ENCODE measurements at regions not wholly inside any gene's neighbourhood (a gene's known extent, or its start where the extent isn't known, plus 50 kb on each side); places are given as distances from the start of the nearest gene placed in this dataset.

GRCh38 chr4:138761638-138762220 lies 253.9 kb upstream of the NOCT start:
- no peaks in the 10 kb centered on the region for H3K36me3 ChIP-seq (ENCODE audit: insufficient read depth, low read length)
- H3K9me3 ChIP-seq (ENCODE audit: insufficient read depth, low read depth, low read length) = no peaks in the 10 kb centered on the region
- no peaks in the 10 kb centered on the region for H3F3A ChIP-seq (ENCODE audit: low read depth)
- no peaks in the 10 kb centered on the region for H3K9me2 ChIP-seq (replicated peaks; ENCODE audit: low read depth, low read length)
- no peaks in the 10 kb centered on the region for H3K79me2 ChIP-seq (ENCODE audit: insufficient read depth, low read length)
- no peak overlapping the region for H3K9ac ChIP-seq (ENCODE audit: low read depth, low read length, poor library complexity, severe bottlenecking)
- H3K27me3 ChIP-seq (ENCODE audit: insufficient read depth, low read length, poor library complexity, severe bottlenecking) = no peaks in the 10 kb centered on the region
- no peak overlapping the region for H3K4me3 ChIP-seq (ENCODE audit: low read length, poor library complexity, severe bottlenecking)
- H3K4me2 ChIP-seq (ENCODE audit: low read depth, low read length, poor library complexity, severe bottlenecking) = no peak overlapping the region
- no peaks in the 10 kb centered on the region for H4K20me1 ChIP-seq (ENCODE audit: insufficient read depth, low read length, poor library complexity, severe bottlenecking)
- no peak for TF ChIP-seq CTCF (conservative IDR thresholded peaks at IDR 0.05; ENCODE audit: low read length)
- no peak for TF ChIP-seq EZH2phosphoT487 (IDR thresholded peaks at IDR 0.05; ENCODE audit: borderline replicate concordance)
- no peaks in the 10 kb centered on the region for H3K4me1 ChIP-seq (ENCODE audit: insufficient read depth, low read length, poor library complexity, severe bottlenecking)
- no peak overlapping the region for H2AFZ ChIP-seq (ENCODE audit: low read length)

- Histone ChIP-seq H2AFZ (ENCODE audit: low read length) (no peak overlapping the region), H3K9me2 (replicated peaks; ENCODE audit: low read depth, low read length) (no peaks in the 10 kb centered on the region), H4K20me1 (ENCODE audit: insufficient read depth, low read length, poor library complexity, severe bottlenecking) (no peaks in the 10 kb centered on the region), H3K9ac (ENCODE audit: low read depth, low read length, poor library complexity, severe bottlenecking) (no peak overlapping the region), H3K4me2 (ENCODE audit: low read depth, low read length, poor library complexity, severe bottlenecking) (no peak overlapping the region), H3K4me1 (ENCODE audit: insufficient read depth, low read length, poor library complexity, severe bottlenecking) (no peaks in the 10 kb centered on the region), H3K36me3 (ENCODE audit: insufficient read depth, low read length) (no peaks in the 10 kb centered on the region), H3K79me2 (ENCODE audit: insufficient read depth, low read length) (no peaks in the 10 kb centered on the region), H3K9me3 (ENCODE audit: insufficient read depth, low read depth, low read length) (no peaks in the 10 kb centered on the region), H3K27me3 (ENCODE audit: insufficient read depth, low read length, poor library complexity, severe bottlenecking) (no peaks in the 10 kb centered on the region), H3F3A (ENCODE audit: low read depth) (no peaks in the 10 kb centered on the region), H3K4me3 (ENCODE audit: low read length, poor library complexity, severe bottlenecking) (no peak overlapping the region)
- no peak for TF ChIP-seq CTCF (conservative IDR thresholded peaks at IDR 0.05; ENCODE audit: low read length)
- no peak for TF ChIP-seq EZH2phosphoT487 (IDR thresholded peaks at IDR 0.05; ENCODE audit: borderline replicate concordance)
These were observed 256.1 kb upstream of the NOCT start for GRCh38 chr4:138759554-138759902.

- Histone ChIP-seq H2AFZ (ENCODE audit: low read length) (no peak overlapping the region), H3K27me3 (ENCODE audit: insufficient read depth, low read length, poor library complexity, severe bottlenecking) (no peaks in the 10 kb centered on the region), H3K9ac (ENCODE audit: low read depth, low read length, poor library complexity, severe bottlenecking) (no peak overlapping the region), H3K4me3 (ENCODE audit: low read length, poor library complexity, severe bottlenecking) (no peak overlapping the region), H3K9me2 (replicated peaks; ENCODE audit: low read depth, low read length) (no peaks in the 10 kb centered on the region), H3K9me3 (ENCODE audit: insufficient read depth, low read depth, low read length) (no peaks in the 10 kb centered on the region), H3K4me2 (ENCODE audit: low read depth, low read length, poor library complexity, severe bottlenecking) (no peak overlapping the region), H3K36me3 (ENCODE audit: insufficient read depth, low read length) (no peaks in the 10 kb centered on the region), H3K79me2 (ENCODE audit: insufficient read depth, low read length) (no peaks in the 10 kb centered on the region), H4K20me1 (ENCODE audit: insufficient read depth, low read length, poor library complexity, severe bottlenecking) (no peaks in the 10 kb centered on the region), H3F3A (ENCODE audit: low read depth) (no peaks in the 10 kb centered on the region), H3K4me1 (ENCODE audit: insufficient read depth, low read length, poor library complexity, severe bottlenecking) (no peaks in the 10 kb centered on the region)
- TF ChIP-seq EZH2phosphoT487 (IDR thresholded peaks at IDR 0.05; ENCODE audit: borderline replicate concordance) = no peak
These were observed 256.6 kb upstream of the NOCT start for GRCh38 chr4:138758876-138759553.

GRCh38 chr4:138758196-138758595 lies 257.4 kb upstream of the NOCT start:
- no peak overlapping the region for H2AFZ ChIP-seq (ENCODE audit: low read length)

More at GRCh38 chr4:138758196-138758595, 257.4 kb upstream of the NOCT start:
- Histone ChIP-seq H3K9me2 (replicated peaks; ENCODE audit: low read depth, low read length) (no peaks in the 10 kb centered on the region), H3K79me2 (ENCODE audit: insufficient read depth, low read length) (no peaks in the 10 kb centered on the region), H3K4me2 (ENCODE audit: low read depth, low read length, poor library complexity, severe bottlenecking) (no peak overlapping the region), H4K20me1 (ENCODE audit: insufficient read depth, low read length, poor library complexity, severe bottlenecking) (no peaks in the 10 kb centered on the region), H3K27me3 (ENCODE audit: insufficient read depth, low read length, poor library complexity, severe bottlenecking) (no peaks in the 10 kb centered on the region), H3K9me3 (ENCODE audit: insufficient read depth, low read depth, low read length) (no peaks in the 10 kb centered on the region; the same call in 1 of the 2 replicates), H3F3A (ENCODE audit: low read depth) (no peaks in the 10 kb centered on the region), H3K9ac (ENCODE audit: low read depth, low read length, poor library complexity, severe bottlenecking) (no peak overlapping the region), H3K4me3 (ENCODE audit: low read length, poor library complexity, severe bottlenecking) (no peak overlapping the region), H3K4me1 (ENCODE audit: insufficient read depth, low read length, poor library complexity, severe bottlenecking) (no peaks in the 10 kb centered on the region), H3K36me3 (ENCODE audit: insufficient read depth, low read length) (no peaks in the 10 kb centered on the region)
- no peak for TF ChIP-seq EZH2phosphoT487 (IDR thresholded peaks at IDR 0.05; ENCODE audit: borderline replicate concordance)
- no peak for TF ChIP-seq CTCF (conservative IDR thresholded peaks at IDR 0.05; ENCODE audit: low read length)
